ENCODE measurements at regions not wholly inside any gene's neighbourhood (a gene's known extent, or its start where the extent isn't known, plus 50 kb on each side); places are given as distances from the start of the nearest gene placed in this dataset.
"Not testable (repeated sequence)": the region's sequence is repeated elsewhere in the genome, so short reads cannot be mapped to it uniquely, and the experiment has no call there.

- Mint-ChIP-seq H3K4me3 (ENCODE audit: low read depth) (no peak overlapping the region), H3K27ac (no peak overlapping the region), H3K9me3 (ENCODE audit: low read depth) (peaks cover 1% of the 10 kb centered on the region), H3K4me1 (ENCODE audit: low read depth) (no peaks in the 10 kb centered on the region), H3K36me3 (ENCODE audit: insufficient read depth) (no peaks in the 10 kb centered on the region), H3K27me3 (no peaks in the 10 kb centered on the region)
- no peak for TF ChIP-seq CTCF (IDR thresholded peaks at IDR 0.05; ENCODE audit: unreplicated experiment)
- no peak for DNase-seq (ENCODE audit: low spot score, unreplicated experiment)
Measured at GRCh38 chr3:162632672-162633071, 1136.1 kb downstream of the OTOL1 start.

GRCh38 chr3:162640208-162640607 lies 1143.6 kb downstream of the OTOL1 start:
- DNase-seq (ENCODE audit: low spot score, unreplicated experiment); H3K4me3 Mint-ChIP-seq (ENCODE audit: low read depth); H3K9me3 Mint-ChIP-seq (ENCODE audit: low read depth); H3K4me1 Mint-ChIP-seq (ENCODE audit: low read depth); H3K27ac Mint-ChIP-seq; H3K27me3 Mint-ChIP-seq; H3K36me3 Mint-ChIP-seq (ENCODE audit: insufficient read depth): not testable (repeated sequence)

GRCh38 chr3:162641317-162641716 lies 1144.7 kb downstream of the OTOL1 start:
- H3K9me3 Mint-ChIP-seq (ENCODE audit: low read depth), result peaks cover 9% of the 10 kb centered on the region
- TF ChIP-seq CTCF (IDR thresholded peaks at IDR 0.05; ENCODE audit: unreplicated experiment), result no peak
- H3K27ac Mint-ChIP-seq, result no peak overlapping the region
- H3K4me3 Mint-ChIP-seq (ENCODE audit: low read depth), result no peak overlapping the region
- no peaks in the 10 kb centered on the region for H3K27me3 Mint-ChIP-seq
- DNase-seq (ENCODE audit: low spot score, unreplicated experiment), result no peak
- peaks cover 1% of the 10 kb centered on the region for H3K36me3 Mint-ChIP-seq (ENCODE audit: insufficient read depth)
- no peaks in the 10 kb centered on the region for H3K4me1 Mint-ChIP-seq (ENCODE audit: low read depth)

- Mint-ChIP-seq H3K27ac (no peak overlapping the region), H3K4me3 (ENCODE audit: low read depth) (no peak overlapping the region), H3K36me3 (ENCODE audit: insufficient read depth) (peaks cover 1% of the 10 kb centered on the region), H3K9me3 (ENCODE audit: low read depth) (peaks cover 14% of the 10 kb centered on the region), H3K4me1 (ENCODE audit: low read depth) (no peaks in the 10 kb centered on the region), H3K27me3 (no peaks in the 10 kb centered on the region)
- no peak for TF ChIP-seq CTCF (IDR thresholded peaks at IDR 0.05; ENCODE audit: unreplicated experiment)
- DNase-seq (ENCODE audit: low spot score, unreplicated experiment), result no peak
Measured at GRCh38 chr3:162641907-162642306, 1145.3 kb downstream of the OTOL1 start.

GRCh38 chr3:162643245-162643644 lies 1146.6 kb downstream of the OTOL1 start:
- TF ChIP-seq CTCF (IDR thresholded peaks at IDR 0.05; ENCODE audit: unreplicated experiment), result no peak

GRCh38 chr3:162647321-162647720 lies 1150.7 kb downstream of the OTOL1 start:
- TF ChIP-seq CTCF (IDR thresholded peaks at IDR 0.05; ENCODE audit: unreplicated experiment), result no peak
- DNase-seq (ENCODE audit: low spot score, unreplicated experiment), result no peak
- H3K4me3 Mint-ChIP-seq (ENCODE audit: low read depth), result no peak overlapping the region
- H3K27ac Mint-ChIP-seq, result no peak overlapping the region
- H3K27me3 Mint-ChIP-seq, result no peaks in the 10 kb centered on the region
- peaks cover 1% of the 10 kb centered on the region for H3K36me3 Mint-ChIP-seq (ENCODE audit: insufficient read depth)
- H3K9me3 Mint-ChIP-seq (ENCODE audit: low read depth), result peaks cover 18% of the 10 kb centered on the region
- H3K4me1 Mint-ChIP-seq (ENCODE audit: low read depth), result no peaks in the 10 kb centered on the region

More at GRCh38 chr3:162643245-162643644, 1146.6 kb downstream of the OTOL1 start:
- Mint-ChIP-seq H3K36me3 (ENCODE audit: insufficient read depth) (peaks cover 1% of the 10 kb centered on the region), H3K4me3 (ENCODE audit: low read depth) (no peak overlapping the region), H3K27ac (no peak overlapping the region), H3K4me1 (ENCODE audit: low read depth) (no peaks in the 10 kb centered on the region), H3K27me3 (no peaks in the 10 kb centered on the region), H3K9me3 (ENCODE audit: low read depth) (peaks cover 17% of the 10 kb centered on the region)
- no peak for DNase-seq (ENCODE audit: low spot score, unreplicated experiment)

All from progenitor cell of endocrine pancreas (in vitro differentiated cells).